RWPE2 (cell line): ENCODE measurements at regions not wholly inside any gene's neighbourhood (a gene's known extent, or its start where the extent isn't known, plus 50 kb on each side); places are given as distances from the start of the nearest gene placed in this dataset.

Experiments used
- ATAC-seq: fragments of 200-7000 bp; cut with Tn5 transposase; 3 replicates; pipeline ENCODE4 v1.9.1; 2021; ENCODE audit warnings: low read depth
- DNase-seq: peaks from one replicate; pipeline ENCODE4 v3.0.0-alpha.2; 2020; ENCODE audit warnings: low spot score
- H3K27ac ChIP-seq: fragments of 450-650 bp; 2 replicates; pipeline ENCODE4 v1.5.1; 2017; ENCODE audit warnings: mild to moderate bottlenecking; ENCODE audit not compliant: poor library complexity, severe bottlenecking
- H3K27me3 ChIP-seq: fragments of 250-450 bp; sonication (Bioruptor Pico); 2 replicates; pipeline ENCODE4 v1.5.1; 2021; ENCODE audit warnings: mild to moderate bottlenecking, moderate library complexity; ENCODE audit not compliant: insufficient read depth, poor library complexity, severe bottlenecking
- H3K36me3 ChIP-seq: fragments of 250-450 bp; sonication (Bioruptor Pico); 2 replicates; pipeline ENCODE4 v1.5.1; 2020; ENCODE audit warnings: low read depth, mild to moderate bottlenecking, moderate library complexity
- H3K4me1 ChIP-seq: fragments of 250-450 bp; sonication (Bioruptor Pico); 2 replicates; pipeline ENCODE4 v1.5.1; 2021; ENCODE audit warnings: mild to moderate bottlenecking, moderate library complexity; ENCODE audit not compliant: insufficient read depth, poor library complexity, severe bottlenecking
- H3K4me3 ChIP-seq: fragments of 250-450 bp; sonication (Bioruptor Pico); 2 replicates; pipeline ENCODE4 v1.5.1; 2021; ENCODE audit warnings: mild to moderate bottlenecking, moderate library complexity; ENCODE audit not compliant: severe bottlenecking
- H3K9me3 ChIP-seq: fragments of 250-450 bp; sonication (Bioruptor Pico); 2 replicates; pipeline ENCODE4 v1.5.1; 2021; ENCODE audit warnings: mild to moderate bottlenecking, moderate library complexity; ENCODE audit not compliant: severe bottlenecking
- CTCF ChIP-seq: fragments of 450-650 bp; IDR thresholded peaks from one replicate; pipeline ENCODE4 v1.5.1; 2017; ENCODE audit warnings: mild to moderate bottlenecking, moderate library complexity; ENCODE audit not compliant: poor library complexity, severe bottlenecking

- DNase-seq (no peak), ATAC-seq (no peak)
- Histone ChIP-seq H3K4me3 (no peak overlapping the region), H3K36me3 (no peaks in the 10 kb centered on the region), H3K27me3 (no peaks in the 10 kb centered on the region), H3K9me3 (no peaks in the 10 kb centered on the region), H3K4me1 (no peaks in the 10 kb centered on the region), H3K27ac (no peak overlapping the region)
- no peak for TF ChIP-seq CTCF
Observed at GRCh38 chr10:84768132-84768531, 439.7 kb downstream of the CCSER2 start.

- Histone ChIP-seq H3K36me3 (no peaks in the 10 kb centered on the region), H3K27me3 (no peaks in the 10 kb centered on the region), H3K4me1 (no peaks in the 10 kb centered on the region), H3K27ac (no peak overlapping the region), H3K4me3 (no peak overlapping the region), H3K9me3 (no peaks in the 10 kb centered on the region)
- TF ChIP-seq CTCF: no peak
- DNase-seq: no peak
- no peak for ATAC-seq
Observed at GRCh38 chr10:84770824-84771223, 442.4 kb downstream of the CCSER2 start.

- Histone ChIP-seq H3K9me3 (no peaks in the 10 kb centered on the region), H3K27ac (no peak overlapping the region), H3K36me3 (no peaks in the 10 kb centered on the region), H3K27me3 (no peaks in the 10 kb centered on the region), H3K4me3 (no peak overlapping the region), H3K4me1 (no peaks in the 10 kb centered on the region)
- DNase-seq (no peak), ATAC-seq (peak; percentile 78)
- peak; percentile 74 for TF ChIP-seq CTCF
Observed at GRCh38 chr10:84783386-84783785, 455.0 kb downstream of the CCSER2 start.

GRCh38 chr10:84783909-84784308 is 455.5 kb downstream of the CCSER2 start:
- Histone ChIP-seq H3K27ac (no peak overlapping the region), H3K9me3 (no peaks in the 10 kb centered on the region), H3K27me3 (no peaks in the 10 kb centered on the region), H3K36me3 (no peaks in the 10 kb centered on the region), H3K4me3 (no peak overlapping the region), H3K4me1 (no peaks in the 10 kb centered on the region)
- DNase-seq (no peak), ATAC-seq (peak; percentile 40; the same call in 1 of the 3 replicates)
- TF ChIP-seq CTCF: no peak

GRCh38 chr10:84784749-84785148 is 456.4 kb downstream of the CCSER2 start:
- DNase-seq (no peak), ATAC-seq (no peak; the same call in 2 of the 3 replicates)
- H3K36me3 ChIP-seq: no peaks in the 10 kb centered on the region
- H3K4me3 ChIP-seq: no peak overlapping the region
- H3K27me3 ChIP-seq: no peaks in the 10 kb centered on the region
- TF ChIP-seq CTCF: no peak
- no peak overlapping the region for H3K27ac ChIP-seq
- H3K9me3 ChIP-seq: no peaks in the 10 kb centered on the region
- no peaks in the 10 kb centered on the region for H3K4me1 ChIP-seq
